ENCODE measurements at regions not wholly inside any gene's neighbourhood (a gene's known extent, or its start where the extent isn't known, plus 50 kb on each side); places are given as distances from the start of the nearest gene placed in this dataset.
A peak's percentile ranks its signal among the peaks of the same experiment; 100 is the strongest.

GRCh38 chr6:17226786-17227233 is 54.4 kb upstream of the RBM24 start:
- DNase-seq (ENCODE audit: low spot score), result peak; percentile 37

- DNase-seq (ENCODE audit: low spot score), result no peak
Observed at GRCh38 chr6:17227403-17227802, 53.8 kb upstream of the RBM24 start.
